ENCODE measurements at regions not wholly inside any gene's neighbourhood (a gene's known extent, or its start where the extent isn't known, plus 50 kb on each side); places are given as distances from the start of the nearest gene placed in this dataset.

DNA sequence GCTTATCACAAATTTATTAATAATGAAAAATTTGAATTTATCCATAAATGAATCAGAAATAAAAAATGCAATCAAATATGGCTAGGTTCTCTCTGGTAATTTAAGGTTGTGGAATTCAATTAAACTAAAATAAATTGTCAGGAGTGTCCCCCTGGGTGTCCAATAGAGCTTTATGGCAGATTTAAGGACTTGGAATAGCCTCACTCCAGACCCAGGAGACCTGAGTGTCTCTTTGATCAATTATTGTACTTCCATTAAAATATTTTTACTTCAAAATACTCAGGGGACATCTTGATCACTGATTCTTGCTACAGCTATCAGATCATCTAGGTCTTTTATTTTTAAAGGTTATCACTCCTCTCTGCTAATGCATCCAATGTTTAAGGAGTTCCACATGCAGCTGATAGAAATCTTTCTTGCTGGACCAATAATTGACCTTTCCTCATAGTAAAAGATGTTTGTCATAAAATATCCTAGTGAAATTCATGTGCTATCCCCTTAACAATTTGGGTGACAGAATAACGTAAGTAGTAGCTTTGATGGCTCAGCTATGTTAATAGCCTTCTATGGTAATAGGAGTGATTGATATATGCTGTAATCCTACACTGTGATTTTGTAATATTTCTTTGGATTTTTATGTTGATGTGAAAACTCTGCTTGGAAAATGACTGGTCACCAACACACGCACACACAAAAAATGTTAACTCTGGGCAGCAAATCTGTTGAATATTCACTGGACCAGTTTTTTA lies 395.3 kb downstream of the NYAP2 start:
- 94% methylated on average over 2 of the region's 2 CpGs for WGBS (ENCODE audit: missing lambda C conversion rate)
- POLR2A ChIA-PET: no interaction called here
- no peak overlapping the region for H3K27ac ChIP-seq
- no peak overlapping the region for H3K4me2 ChIP-seq
- DNase-seq (ENCODE audit: low read depth in 1 of 2, low spot score in 1 of 2) (no peak), ATAC-seq (no peak), FAIRE-seq (no peak)
- no peaks in the 10 kb centered on the region for H3K9me3 ChIP-seq
- H3K4me1 ChIP-seq: no peaks in the 10 kb centered on the region
- CTCF ChIA-PET: no interaction called here
- no peak overlapping the region for H3K4me3 ChIP-seq
- TF ChIP-seq FOSL2 (IDR thresholded peaks at IDR 0.05): no peak
- TF ChIP-seq FOSL2 (CRISPR knock-in tag; IDR thresholded peaks at IDR 0.05): no peak
- TF ChIP-seq, protein P1, sequence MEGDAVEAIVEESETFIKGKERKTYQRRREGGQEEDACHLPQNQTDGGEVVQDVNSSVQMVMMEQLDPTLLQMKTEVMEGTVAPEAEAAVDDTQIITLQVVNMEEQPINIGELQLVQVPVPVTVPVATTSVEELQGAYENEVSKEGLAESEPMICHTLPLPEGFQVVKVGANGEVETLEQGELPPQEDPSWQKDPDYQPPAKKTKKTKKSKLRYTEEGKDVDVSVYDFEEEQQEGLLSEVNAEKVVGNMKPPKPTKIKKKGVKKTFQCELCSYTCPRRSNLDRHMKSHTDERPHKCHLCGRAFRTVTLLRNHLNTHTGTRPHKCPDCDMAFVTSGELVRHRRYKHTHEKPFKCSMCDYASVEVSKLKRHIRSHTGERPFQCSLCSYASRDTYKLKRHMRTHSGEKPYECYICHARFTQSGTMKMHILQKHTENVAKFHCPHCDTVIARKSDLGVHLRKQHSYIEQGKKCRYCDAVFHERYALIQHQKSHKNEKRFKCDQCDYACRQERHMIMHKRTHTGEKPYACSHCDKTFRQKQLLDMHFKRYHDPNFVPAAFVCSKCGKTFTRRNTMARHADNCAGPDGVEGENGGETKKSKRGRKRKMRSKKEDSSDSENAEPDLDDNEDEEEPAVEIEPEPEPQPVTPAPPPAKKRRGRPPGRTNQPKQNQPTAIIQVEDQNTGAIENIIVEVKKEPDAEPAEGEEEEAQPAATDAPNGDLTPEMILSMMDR (IDR thresholded peaks at IDR 0.05): no peak
- TF ChIP-seq FOSB (CRISPR knock-in tag; IDR thresholded peaks at IDR 0.05): no peak
- TF ChIP-seq MAZ (IDR thresholded peaks at IDR 0.05; ENCODE audit: borderline replicate concordance, low read depth, low read length): no peak
- no peak for TF ChIP-seq JUNB (IDR thresholded peaks at IDR 0.05)
- TF ChIP-seq, protein P2, sequence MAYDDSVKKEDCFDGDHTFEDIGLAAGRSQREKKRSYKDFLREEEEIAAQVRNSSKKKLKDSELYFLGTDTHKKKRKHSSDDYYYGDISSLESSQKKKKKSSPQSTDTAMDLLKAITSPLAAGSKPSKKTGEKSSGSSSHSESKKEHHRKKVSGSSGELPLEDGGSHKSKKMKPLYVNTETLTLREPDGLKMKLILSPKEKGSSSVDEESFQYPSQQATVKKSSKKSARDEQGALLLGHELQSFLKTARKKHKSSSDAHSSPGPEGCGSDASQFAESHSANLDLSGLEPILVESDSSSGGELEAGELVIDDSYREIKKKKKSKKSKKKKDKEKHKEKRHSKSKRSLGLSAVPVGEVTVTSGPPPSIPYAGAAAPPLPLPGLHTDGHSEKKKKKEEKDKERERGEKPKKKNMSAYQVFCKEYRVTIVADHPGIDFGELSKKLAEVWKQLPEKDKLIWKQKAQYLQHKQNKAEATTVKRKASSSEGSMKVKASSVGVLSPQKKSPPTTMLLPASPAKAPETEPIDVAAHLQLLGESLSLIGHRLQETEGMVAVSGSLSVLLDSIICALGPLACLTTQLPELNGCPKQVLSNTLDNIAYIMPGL (CRISPR knock-in tag; IDR thresholded peaks at IDR 0.05; ENCODE audit: borderline replicate concordance): no peak
- no peak for TF ChIP-seq FOXS1 (CRISPR knock-in tag; IDR thresholded peaks at IDR 0.05)
- no peak for TF ChIP-seq RCOR1 (IDR thresholded peaks at IDR 0.05; ENCODE audit: low read depth, low read length)
- no peak for TF ChIP-seq CHD4 (IDR thresholded peaks at IDR 0.05; ENCODE audit: borderline replicate concordance)
- no peak for TF ChIP-seq SMC3 (IDR thresholded peaks at IDR 0.05)
- TF ChIP-seq RFX5 (IDR thresholded peaks at IDR 0.05): no peak
- TF ChIP-seq, protein P3, sequence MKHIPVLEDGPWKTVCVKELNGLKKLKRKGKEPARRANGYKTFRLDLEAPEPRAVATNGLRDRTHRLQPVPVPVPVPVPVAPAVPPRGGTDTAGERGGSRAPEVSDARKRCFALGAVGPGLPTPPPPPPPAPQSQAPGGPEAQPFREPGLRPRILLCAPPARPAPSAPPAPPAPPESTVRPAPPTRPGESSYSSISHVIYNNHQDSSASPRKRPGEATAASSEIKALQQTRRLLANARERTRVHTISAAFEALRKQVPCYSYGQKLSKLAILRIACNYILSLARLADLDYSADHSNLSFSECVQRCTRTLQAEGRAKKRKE (CRISPR knock-in tag; IDR thresholded peaks at IDR 0.05; ENCODE audit: low read depth): no peak
- TF ChIP-seq, protein P4, sequence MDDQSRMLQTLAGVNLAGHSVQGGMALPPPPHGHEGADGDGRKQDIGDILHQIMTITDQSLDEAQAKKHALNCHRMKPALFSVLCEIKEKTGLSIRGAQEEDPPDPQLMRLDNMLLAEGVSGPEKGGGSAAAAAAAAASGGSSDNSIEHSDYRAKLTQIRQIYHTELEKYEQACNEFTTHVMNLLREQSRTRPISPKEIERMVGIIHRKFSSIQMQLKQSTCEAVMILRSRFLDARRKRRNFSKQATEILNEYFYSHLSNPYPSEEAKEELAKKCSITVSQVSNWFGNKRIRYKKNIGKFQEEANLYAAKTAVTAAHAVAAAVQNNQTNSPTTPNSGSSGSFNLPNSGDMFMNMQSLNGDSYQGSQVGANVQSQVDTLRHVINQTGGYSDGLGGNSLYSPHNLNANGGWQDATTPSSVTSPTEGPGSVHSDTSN (IDR thresholded peaks at IDR 0.05): no peak
- no peak for TF ChIP-seq TFCP2L1 (CRISPR knock-in tag; IDR thresholded peaks at IDR 0.05)

DNA sequence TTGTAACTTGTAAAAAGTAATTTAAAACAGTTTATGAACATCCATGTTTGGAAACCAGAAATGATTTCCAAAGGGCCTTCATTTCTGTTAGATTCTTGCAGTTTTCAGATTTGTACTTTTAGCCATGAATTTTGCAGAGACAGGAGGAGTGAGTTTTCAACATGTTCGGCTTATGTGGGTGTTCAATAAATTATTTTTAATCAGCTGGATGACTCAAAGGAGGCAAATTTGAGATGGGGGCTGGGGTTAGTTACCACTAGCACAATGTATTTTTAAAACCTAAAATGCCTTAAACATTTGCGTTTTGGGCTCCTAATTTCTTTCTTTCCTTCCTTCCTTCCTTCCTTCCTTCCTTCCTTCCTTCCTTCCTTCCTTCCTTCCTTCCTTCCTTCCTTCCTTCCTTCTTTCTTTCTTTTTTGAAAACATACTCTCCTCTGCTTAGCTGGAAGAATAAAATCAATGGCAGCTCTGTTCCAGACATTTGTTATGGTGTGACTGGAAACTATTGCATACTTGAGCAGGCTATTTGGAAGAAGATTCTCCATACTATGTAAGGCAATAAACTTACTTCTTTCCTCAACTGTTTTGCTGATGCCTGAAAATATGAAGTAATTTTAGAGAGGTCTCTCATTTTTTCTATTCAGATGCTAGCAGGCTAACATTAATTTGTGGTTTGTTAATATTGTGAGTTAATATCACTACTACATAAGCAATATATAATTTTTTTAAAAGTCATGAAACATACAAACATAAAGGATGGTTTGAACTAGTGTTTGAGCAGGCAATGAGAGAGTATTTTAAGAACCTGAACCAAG lies 394.4 kb downstream of the NYAP2 start:
- ChIA-PET CTCF (no interaction called here), POLR2A (no interaction called here)
- DNase-seq (ENCODE audit: low read depth in 1 of 2, low spot score in 1 of 2): no peak
- H3K27ac ChIP-seq: no peak overlapping the region
- no peak overlapping the region for H3K4me3 ChIP-seq
- no peak overlapping the region for H3K4me2 ChIP-seq
- no peaks in the 10 kb centered on the region for H3K9me3 ChIP-seq
- 86% methylated on average over 2 of the region's 2 CpGs for WGBS (ENCODE audit: missing lambda C conversion rate)
- no peak for FAIRE-seq
- no peak for TF ChIP-seq ZFP36 (IDR thresholded peaks at IDR 0.05; ENCODE audit: borderline replicate concordance, partially characterized antibody)
- TF ChIP-seq CBX2 (IDR thresholded peaks at IDR 0.05; ENCODE audit: borderline replicate concordance, low read depth): no peak
- no peak for TF ChIP-seq CBX8 (IDR thresholded peaks at IDR 0.05)
- TF ChIP-seq KDM1A (IDR thresholded peaks at IDR 0.05; ENCODE audit: low read depth): no peak
- TF ChIP-seq, protein P5, sequence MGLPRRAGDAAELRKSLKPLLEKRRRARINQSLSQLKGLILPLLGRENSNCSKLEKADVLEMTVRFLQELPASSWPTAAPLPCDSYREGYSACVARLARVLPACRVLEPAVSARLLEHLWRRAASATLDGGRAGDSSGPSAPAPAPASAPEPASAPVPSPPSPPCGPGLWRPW (IDR thresholded peaks at IDR 0.05): no peak
- TF ChIP-seq, protein P6, sequence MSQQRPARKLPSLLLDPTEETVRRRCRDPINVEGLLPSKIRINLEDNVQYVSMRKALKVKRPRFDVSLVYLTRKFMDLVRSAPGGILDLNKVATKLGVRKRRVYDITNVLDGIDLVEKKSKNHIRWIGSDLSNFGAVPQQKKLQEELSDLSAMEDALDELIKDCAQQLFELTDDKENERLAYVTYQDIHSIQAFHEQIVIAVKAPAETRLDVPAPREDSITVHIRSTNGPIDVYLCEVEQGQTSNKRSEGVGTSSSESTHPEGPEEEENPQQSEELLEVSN (IDR thresholded peaks at IDR 0.05; ENCODE audit: borderline replicate concordance, low read depth): no peak
- TF ChIP-seq CHD4 (IDR thresholded peaks at IDR 0.05; ENCODE audit: borderline replicate concordance): no peak
- no peak for TF ChIP-seq SREBF2 (IDR thresholded peaks at IDR 0.05)
- TF ChIP-seq, protein P2 (CRISPR knock-in tag; IDR thresholded peaks at IDR 0.05; ENCODE audit: borderline replicate concordance): no peak
- no peak for TF ChIP-seq TP53 (CRISPR knock-in tag; IDR thresholded peaks at IDR 0.05)
- no peak for TF ChIP-seq BHLHE40 (IDR thresholded peaks at IDR 0.05; ENCODE audit: low read depth, low read length)
- ATAC-seq: no peak
- no peaks in the 10 kb centered on the region for H3K4me1 ChIP-seq

Measured in A549 (cell line).